ENCODE measurements at regions not wholly inside any gene's neighbourhood (a gene's known extent, or its start where the extent isn't known, plus 50 kb on each side); places are given as distances from the start of the nearest gene placed in this dataset.

GRCh38 chr9:12934545-12935272 lies 159.9 kb downstream of the LURAP1L start:
- no peak for TF ChIP-seq CTCF (IDR thresholded peaks at IDR 0.05)
- no peak for TF ChIP-seq POLR2A (IDR thresholded peaks at IDR 0.05)
